ENCODE measurements at regions not wholly inside any gene's neighbourhood (a gene's known extent, or its start where the extent isn't known, plus 50 kb on each side); places are given as distances from the start of the nearest gene placed in this dataset.

DNA sequence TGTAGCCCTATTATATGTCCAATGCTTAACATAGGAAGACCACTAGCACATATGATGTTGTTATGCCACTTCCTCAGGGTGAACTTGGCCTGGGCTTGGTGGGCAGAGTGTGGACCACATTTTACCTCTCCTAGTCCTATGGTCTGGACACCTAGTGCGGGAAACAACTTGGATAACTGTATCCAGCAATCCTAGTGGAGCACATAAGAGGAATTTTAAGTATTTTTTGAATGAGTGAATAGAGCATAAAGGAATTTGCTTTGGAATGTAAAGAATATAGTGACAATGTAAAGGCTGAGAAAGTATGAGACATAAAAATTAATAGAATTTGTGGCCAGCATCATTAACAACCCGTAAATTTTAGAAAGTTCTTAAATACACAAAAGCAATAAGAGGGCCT, 528.9 kb downstream of the IGSF11 start:
- H3K36me3 ChIP-seq = no peaks in the 10 kb centered on the region
- intact Hi-C loops (cut with DNase I; ENCODE audit: low total_unique reads) = no loop called here
- TF ChIP-seq, protein P1, sequence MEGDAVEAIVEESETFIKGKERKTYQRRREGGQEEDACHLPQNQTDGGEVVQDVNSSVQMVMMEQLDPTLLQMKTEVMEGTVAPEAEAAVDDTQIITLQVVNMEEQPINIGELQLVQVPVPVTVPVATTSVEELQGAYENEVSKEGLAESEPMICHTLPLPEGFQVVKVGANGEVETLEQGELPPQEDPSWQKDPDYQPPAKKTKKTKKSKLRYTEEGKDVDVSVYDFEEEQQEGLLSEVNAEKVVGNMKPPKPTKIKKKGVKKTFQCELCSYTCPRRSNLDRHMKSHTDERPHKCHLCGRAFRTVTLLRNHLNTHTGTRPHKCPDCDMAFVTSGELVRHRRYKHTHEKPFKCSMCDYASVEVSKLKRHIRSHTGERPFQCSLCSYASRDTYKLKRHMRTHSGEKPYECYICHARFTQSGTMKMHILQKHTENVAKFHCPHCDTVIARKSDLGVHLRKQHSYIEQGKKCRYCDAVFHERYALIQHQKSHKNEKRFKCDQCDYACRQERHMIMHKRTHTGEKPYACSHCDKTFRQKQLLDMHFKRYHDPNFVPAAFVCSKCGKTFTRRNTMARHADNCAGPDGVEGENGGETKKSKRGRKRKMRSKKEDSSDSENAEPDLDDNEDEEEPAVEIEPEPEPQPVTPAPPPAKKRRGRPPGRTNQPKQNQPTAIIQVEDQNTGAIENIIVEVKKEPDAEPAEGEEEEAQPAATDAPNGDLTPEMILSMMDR (IDR thresholded peaks at IDR 0.05) = no peak
- TF ChIP-seq EP300 (IDR thresholded peaks at IDR 0.05) (no peak), POLR2A (IDR thresholded peaks at IDR 0.05) (no peak), POLR2AphosphoS5 (IDR thresholded peaks at IDR 0.05) (no peak)
- H3K4me3 ChIP-seq = no peak overlapping the region
- H3K27ac ChIP-seq = no peak overlapping the region
- DNase-seq = no peak
- H3K27me3 ChIP-seq = no peaks in the 10 kb centered on the region
- WGBS, 5 donors = 84 to 89% (median 86%) methylated on average over 2 of the region's 2 CpGs
- peaks cover 0 to 9% (median 0%) of the 10 kb centered on the region in 4 donors for H3K4me1 ChIP-seq
- no peaks in the 10 kb centered on the region for H3K9me3 ChIP-seq

- TF ChIP-seq POLR2A (IDR thresholded peaks at IDR 0.05) = no peak
- intact Hi-C loops (cut with DNase I; ENCODE audit: low total_unique reads) = no loop called here
- H3K4me3 ChIP-seq = no peak overlapping the region
- H3K4me1 ChIP-seq = no peaks in the 10 kb centered on the region
- no peaks in the 10 kb centered on the region for H3K36me3 ChIP-seq
- no peaks in the 10 kb centered on the region for H3K27me3 ChIP-seq
- no peak overlapping the region for H3K27ac ChIP-seq
- DNase-seq = no peak
- peaks cover 0 to 2% (median 0%) of the 10 kb centered on the region in 4 donors for H3K9me3 ChIP-seq
Observed at GRCh38 chr3:118511402-118511801, 523.2 kb downstream of the IGSF11 start.

DNA sequence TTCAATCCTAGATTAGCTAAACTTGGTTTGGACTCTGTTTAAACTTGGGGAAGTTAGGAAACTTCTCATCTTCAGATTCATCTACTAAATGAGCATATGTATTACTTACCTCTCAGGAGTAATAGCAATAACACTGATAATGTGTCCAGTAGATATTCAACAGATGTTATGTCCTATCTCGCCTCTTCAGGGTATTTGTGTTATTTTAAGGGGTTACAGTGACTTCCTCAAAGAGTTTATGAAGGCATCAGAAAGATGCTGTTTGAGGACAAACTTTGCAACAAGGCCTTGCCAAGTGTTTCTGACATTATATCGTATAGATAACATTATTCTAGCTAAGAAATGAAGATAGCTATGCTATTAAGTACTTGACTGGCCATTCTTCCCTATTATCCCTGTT, 522.3 kb downstream of the IGSF11 start:
- DNase-seq = no peak
- Histone ChIP-seq H3K9me3 (peaks cover 0 to 10% (median 0%) of the 10 kb centered on the region in 4 donors), H3K27me3 (no peaks in the 10 kb centered on the region), H3K36me3 (no peaks in the 10 kb centered on the region), H3K4me1 (no peaks in the 10 kb centered on the region), H3K4me3 (no peak overlapping the region), H3K27ac (no peak overlapping the region)
- no peak for TF ChIP-seq EP300 (IDR thresholded peaks at IDR 0.05)
- no peak for TF ChIP-seq POLR2AphosphoS5 (IDR thresholded peaks at IDR 0.05)
- TF ChIP-seq POLR2A (IDR thresholded peaks at IDR 0.05) = no peak
- TF ChIP-seq, protein P1 (IDR thresholded peaks at IDR 0.05) = no peak
- 68 to 79% (median 75%) methylated on average over 2 of the region's 2 CpGs for WGBS, 5 donors
- intact Hi-C loops (cut with DNase I; ENCODE audit: low total_unique reads) = no loop called here

- Histone ChIP-seq H3K27me3 (no peaks in the 10 kb centered on the region), H3K27ac (no peak overlapping the region), H3K9me3 (no peaks in the 10 kb centered on the region), H3K36me3 (no peaks in the 10 kb centered on the region), H3K4me1 (no peaks in the 10 kb centered on the region), H3K4me3 (no peak overlapping the region)
- no peak for DNase-seq
- TF ChIP-seq EP300 (IDR thresholded peaks at IDR 0.05) = no peak
- no peak for TF ChIP-seq POLR2AphosphoS5 (IDR thresholded peaks at IDR 0.05)
- TF ChIP-seq POLR2A (IDR thresholded peaks at IDR 0.05) = no peak
- TF ChIP-seq, protein P1 (IDR thresholded peaks at IDR 0.05) = no peak
- intact Hi-C loops (cut with DNase I; ENCODE audit: low total_unique reads) = no loop called here
- 60 to 86% (median 70%) methylated on average over 3 of the region's 3 CpGs for WGBS, 5 donors
Observed at GRCh38 chr3:118525077-118525476, 509.6 kb downstream of the IGSF11 start.

DNA sequence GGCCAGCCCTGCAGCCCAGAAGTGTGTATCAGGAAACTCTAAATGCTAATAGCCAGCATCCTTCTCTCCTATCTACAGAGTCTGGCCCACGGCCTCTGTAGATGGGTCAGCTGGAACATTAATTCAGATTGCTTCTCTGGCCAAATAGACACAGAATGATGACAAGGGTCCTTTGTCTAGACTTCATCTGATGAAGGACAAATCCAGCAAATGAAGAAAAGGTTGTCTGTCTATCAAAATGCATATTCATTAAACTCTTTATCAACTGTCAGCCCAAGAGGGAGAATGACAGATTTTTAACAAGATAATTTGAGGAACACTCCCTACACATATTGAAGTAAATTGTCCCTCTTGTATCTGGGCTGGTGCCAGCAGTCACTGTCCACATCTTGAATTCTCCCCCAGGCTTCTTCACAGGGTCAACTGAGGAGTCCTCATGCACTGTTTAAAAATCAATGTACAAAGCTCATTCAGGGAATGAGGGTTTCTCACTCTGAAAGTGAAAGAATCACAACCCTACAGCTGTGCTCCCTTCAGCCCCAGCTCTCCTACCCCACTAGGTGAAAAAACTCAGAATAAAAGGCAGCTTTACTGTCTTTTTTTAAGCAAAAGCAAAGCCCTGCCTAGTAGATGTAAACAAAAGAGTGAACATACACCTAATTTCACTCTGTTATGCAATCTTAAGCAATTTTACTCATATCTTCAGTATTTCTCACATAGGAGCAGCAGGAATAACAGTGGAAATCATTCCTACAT, 507.7 kb downstream of the IGSF11 start:
- WGBS, 5 donors = 69 to 88% (median 80%) methylated on average over 1 of the region's 1 CpG
- TF ChIP-seq EP300 (IDR thresholded peaks at IDR 0.05) (no peak), POLR2AphosphoS5 (IDR thresholded peaks at IDR 0.05) (no peak), POLR2A (IDR thresholded peaks at IDR 0.05) (no peak)
- TF ChIP-seq, protein P1 (IDR thresholded peaks at IDR 0.05) = no peak

More for the DNA sequence above, 507.7 kb downstream of the IGSF11 start:
- no peak overlapping the region for H3K27ac ChIP-seq
- H3K4me3 ChIP-seq = no peak overlapping the region
- H3K4me1 ChIP-seq = no peaks in the 10 kb centered on the region
- intact Hi-C loops (cut with DNase I; ENCODE audit: low total_unique reads) = no loop called here
- DNase-seq = no peak
- no peaks in the 10 kb centered on the region for H3K36me3 ChIP-seq
- no peaks in the 10 kb centered on the region for H3K9me3 ChIP-seq
- no peaks in the 10 kb centered on the region for H3K27me3 ChIP-seq
